H9 (cell line): ENCODE measurements at regions not wholly inside any gene's neighbourhood (a gene's known extent, or its start where the extent isn't known, plus 50 kb on each side); places are given as distances from the start of the nearest gene placed in this dataset.

Experiments used
- DNase-seq: peaks from one replicate; pipeline ENCODE4 v3.0.0-alpha.2; 2017
- H2AFZ ChIP-seq: one replicate; pipeline ENCODE4 v1.6.1; 2013; ENCODE audit warnings: mild to moderate bottlenecking, low read length, control low read depth, moderate library complexity
- H2AK5ac ChIP-seq: 2 replicates; pipeline ENCODE4 v1.6.1; 2013; ENCODE audit warnings: low read length, control low read depth, mixed read lengths; ENCODE audit not compliant: insufficient read length
- H2BK120ac ChIP-seq: one replicate; pipeline ENCODE4 v1.6.1; 2013; ENCODE audit warnings: low read depth, mild to moderate bottlenecking, low read length, control low read depth, inconsistent platforms; ENCODE audit not compliant: poor library complexity, severe bottlenecking
- H2BK12ac ChIP-seq: 2 replicates; pipeline ENCODE4 v1.6.1; 2013; ENCODE audit warnings: low read length, control low read depth, mixed read lengths, low read depth; ENCODE audit not compliant: insufficient read length
- H2BK15ac ChIP-seq: 2 replicates; pipeline ENCODE4 v1.6.1; 2013; ENCODE audit warnings: low read depth, low read length, control low read depth
- H2BK20ac ChIP-seq: one replicate; pipeline ENCODE4 v1.6.1; 2013; ENCODE audit warnings: low read depth, mild to moderate bottlenecking, low read length, control low read depth, inconsistent platforms; ENCODE audit not compliant: poor library complexity, severe bottlenecking
- H2BK5ac ChIP-seq: 2 replicates; pipeline ENCODE4 v1.6.1; 2013; ENCODE audit warnings: low read length, control low read depth, mixed read lengths; ENCODE audit not compliant: insufficient read length
- H3K14ac ChIP-seq: 2 replicates; pipeline ENCODE4 v1.6.1; 2013; ENCODE audit warnings: low read length, control low read depth; ENCODE audit not compliant: insufficient read depth
- H3K18ac ChIP-seq: 2 replicates; pipeline ENCODE4 v1.6.1; 2013; ENCODE audit warnings: low read depth, mild to moderate bottlenecking, mixed read lengths, low read length, control low read depth; ENCODE audit not compliant: insufficient read length
- H3K23ac ChIP-seq: 2 replicates; pipeline ENCODE4 v1.6.1; 2013; ENCODE audit warnings: low read length, control low read depth, mixed read lengths, low read depth; ENCODE audit not compliant: insufficient read length
- H3K23me2 ChIP-seq: 2 replicates; pipeline ENCODE4 v1.6.1; 2013; ENCODE audit warnings: low read depth, mild to moderate bottlenecking, mixed read lengths, low read length, control low read depth; ENCODE audit not compliant: insufficient read length, poor library complexity, severe bottlenecking
- H3K27ac ChIP-seq: 2 replicates; pipeline ENCODE4 v1.5.1; 2013; ENCODE audit warnings: low read length, control low read depth, mixed read lengths, low read depth; ENCODE audit not compliant: insufficient read length
- H3K27me3 ChIP-seq: 2 replicates; pipeline ENCODE4 v1.6.1; 2013; ENCODE audit warnings: low read length, control low read depth, inconsistent platforms; ENCODE audit not compliant: insufficient read depth
- H3K4ac ChIP-seq: 2 replicates; pipeline ENCODE4 v1.6.1; 2013; ENCODE audit warnings: low read depth, mild to moderate bottlenecking, control low read depth, inconsistent platforms, low read length, moderate library complexity
- H3K4me1 ChIP-seq: 2 replicates; pipeline ENCODE4 v1.6.1; 2013; ENCODE audit warnings: low read length, control low read depth, inconsistent platforms; ENCODE audit not compliant: insufficient read depth
- H3K4me2 ChIP-seq: 2 replicates; pipeline ENCODE4 v1.6.1; 2013; ENCODE audit warnings: low read length, control low read depth, mixed read lengths; ENCODE audit not compliant: insufficient read length, insufficient read depth
- H3K56ac ChIP-seq: 2 replicates; pipeline ENCODE4 v1.6.1; 2013; ENCODE audit warnings: low read depth, mild to moderate bottlenecking, mixed read lengths, low read length, control low read depth; ENCODE audit not compliant: insufficient read length
- H3K79me1 ChIP-seq: 2 replicates; pipeline ENCODE4 v1.6.1; 2013; ENCODE audit warnings: low read depth, mild to moderate bottlenecking, moderate library complexity, low read length, control low read depth, inconsistent platforms; ENCODE audit not compliant: insufficient read depth, poor library complexity, severe bottlenecking
- H3K79me2 ChIP-seq: 2 replicates; pipeline ENCODE4 v1.6.1; 2013; ENCODE audit warnings: low read length, control low read depth, inconsistent platforms; ENCODE audit not compliant: insufficient read depth
- H3K9ac ChIP-seq: 2 replicates; pipeline ENCODE4 v1.6.1; 2013; ENCODE audit warnings: low read length, control low read depth, mixed read lengths; ENCODE audit not compliant: insufficient read length; ENCODE audit errors: extremely low read depth
- H3K9me3 ChIP-seq: one replicate; pipeline ENCODE4 v1.6.1; 2013; ENCODE audit warnings: low read depth, low read length, inconsistent platforms; ENCODE audit not compliant: control insufficient read depth
- H3T11ph ChIP-seq: one replicate; pipeline ENCODE4 v1.6.1; 2013; ENCODE audit warnings: mild to moderate bottlenecking, low read length, control low read depth, inconsistent platforms
- H4K20me1 ChIP-seq: one replicate; pipeline ENCODE4 v1.6.1; 2013; ENCODE audit not compliant: control insufficient read depth, insufficient read length, insufficient read depth
- H4K5ac ChIP-seq: 2 replicates; pipeline ENCODE4 v1.6.1; 2013; ENCODE audit warnings: low read depth, mild to moderate bottlenecking, mixed read lengths, low read length, control low read depth; ENCODE audit not compliant: insufficient read length
- H4K8ac ChIP-seq: replicated peaks from 2 replicates; pipeline ENCODE4 v1.6.1; 2013; ENCODE audit warnings: low read length, control low read depth, mixed read lengths, low read depth; ENCODE audit not compliant: insufficient read length
- H4K91ac ChIP-seq: 2 replicates; pipeline ENCODE4 v1.6.1; 2013; ENCODE audit warnings: low read depth, mild to moderate bottlenecking, moderate library complexity, mixed read lengths, low read length, control low read depth; ENCODE audit not compliant: insufficient read length
- H3K27ac Mint-ChIP-seq, 3 experiments: 2 replicates in 2 of 3; 3 replicates in 1 of 3; pipeline ENCODE4 v1.8.0; 2020 to 2021; ENCODE audit warnings: mixed read lengths in 3 of 3, mild to moderate bottlenecking in 1 of 3, moderate library complexity in 1 of 3
- H3K27me3 Mint-ChIP-seq: 2 replicates; pipeline ENCODE4 v1.8.0; 2021; ENCODE audit warnings: low read depth, mild to moderate bottlenecking, moderate library complexity, mixed read lengths
- H3K36me3 Mint-ChIP-seq, 3 experiments: 2 replicates in 2 of 3; 3 replicates in 1 of 3; pipeline ENCODE4 v1.8.0; 2020 to 2021; ENCODE audit warnings: low read depth in 3 of 3, mixed read lengths in 3 of 3; ENCODE audit not compliant: insufficient read depth in 1 of 3
- H3K4me1 Mint-ChIP-seq, 2 experiments: 2 replicates each; pipeline ENCODE4 v1.8.0; 2020; ENCODE audit warnings: mixed read lengths in 2 of 2
- H3K4me3 Mint-ChIP-seq, 2 experiments: 2 replicates in 1 of 2; 3 replicates in 1 of 2; pipeline ENCODE4 v1.8.0; 2020 to 2021; ENCODE audit warnings: mild to moderate bottlenecking in 2 of 2, mixed read lengths in 2 of 2, moderate library complexity in 1 of 2
- H3K9me3 Mint-ChIP-seq, 2 experiments: 2 replicates in 1 of 2; 3 replicates in 1 of 2; pipeline ENCODE4 v1.8.0; 2020; ENCODE audit warnings: mild to moderate bottlenecking in 2 of 2, mixed read lengths in 2 of 2, moderate library complexity in 1 of 2
- CTCF ChIP-seq: fragments of 200-600 bp; sonication (generic); conservative IDR thresholded peaks from 3 replicates; pipeline ENCODE4 v1.8.0; 2021; ENCODE audit warnings: antibody characterized with exemption, mild to moderate bottlenecking
- WGBS: extraction: QIAGEN DNeasy Blood & Tissue Kit; methylation state at CpG from one replicate; pipeline ENCODE4 v1.1.7; 2013; ENCODE audit warnings: missing lambda C conversion rate, low lambda C conversion rate, mixed read lengths; ENCODE audit not compliant: insufficient read length; ENCODE audit errors: extremely low coverage; 5-methylcytosine and 5-hydroxymethylcytosine counted together

- H3K56ac ChIP-seq = no peak overlapping the region
- no peak for TF ChIP-seq CTCF
Measured at GRCh38 chr5:54385994-54386393, 69.5 kb upstream of the HSPB3 start.

More at GRCh38 chr5:54385994-54386393, 69.5 kb upstream of the HSPB3 start:
- Mint-ChIP-seq H3K36me3 (peaks cover 0 to under 1% (median 0%) of the 10 kb centered on the region in 3 experiments; a peak in 2 of 7 replicates), H3K27ac (no peak overlapping the region), H3K9me3 (peaks cover 0 to under 1% of the 10 kb centered on the region in 2 experiments; a peak in 2 of 5 replicates), H3K4me1 (peaks cover 4 to 7% of the 10 kb centered on the region in 2 experiments; a peak in 3 of 4 replicates), H3K4me3 (no peak overlapping the region), H3K27me3 (no peaks in the 10 kb centered on the region)
- no peak overlapping the region for H2BK120ac ChIP-seq
- peaks cover 3% of the 10 kb centered on the region; the same call in 1 of the 2 replicates for H3K4me1 ChIP-seq
- no peaks in the 10 kb centered on the region for H3K79me2 ChIP-seq
- no peak overlapping the region for H3K27ac ChIP-seq
- no peak overlapping the region for H3K23ac ChIP-seq
- no peaks in the 10 kb centered on the region for H4K20me1 ChIP-seq
- H2BK12ac ChIP-seq = no peak overlapping the region
- no peaks in the 10 kb centered on the region for H3K23me2 ChIP-seq
- no peak overlapping the region for H4K8ac ChIP-seq
- no peaks in the 10 kb centered on the region for H3K79me1 ChIP-seq
- no CpG with 5 or more reads among the region's 2 CpGs for WGBS
- no peak overlapping the region for H2BK15ac ChIP-seq
- H3K9ac ChIP-seq = no peak overlapping the region
- H3K18ac ChIP-seq = no peak overlapping the region
- no peak overlapping the region for H3K4ac ChIP-seq
- H2BK20ac ChIP-seq = no peak overlapping the region
- H3K14ac ChIP-seq = no peak overlapping the region
- no peak overlapping the region for H2AFZ ChIP-seq
- H3T11ph ChIP-seq = no peak overlapping the region
- no peak for DNase-seq
- H4K91ac ChIP-seq = no peak overlapping the region
- no peak overlapping the region for H4K5ac ChIP-seq
- H2AK5ac ChIP-seq = no peak overlapping the region
- H2BK5ac ChIP-seq = no peak overlapping the region
- no peak overlapping the region for H3K4me2 ChIP-seq
- no peaks in the 10 kb centered on the region for H3K27me3 ChIP-seq
- no peaks in the 10 kb centered on the region for H3K9me3 ChIP-seq
